ENCODE measurements at regions not wholly inside any gene's neighbourhood (a gene's known extent, or its start where the extent isn't known, plus 50 kb on each side); places are given as distances from the start of the nearest gene placed in this dataset.

GRCh38 chr14:61186341-61187195 is 94.6 kb downstream of the TMEM30B start:
- no peak for TF ChIP-seq CTCF (IDR thresholded peaks at IDR 0.05; ENCODE audit: low read depth, low read length)
- H3K4me3 ChIP-seq (ENCODE audit: low read depth, low read length): no peak overlapping the region

- H3K4me3 ChIP-seq (ENCODE audit: low read depth, low read length): no peak overlapping the region
- TF ChIP-seq CTCF (IDR thresholded peaks at IDR 0.05; ENCODE audit: low read depth, low read length): no peak
These were observed 95.6 kb downstream of the TMEM30B start for GRCh38 chr14:61185534-61185933.

GRCh38 chr14:61184112-61184511 is 97.0 kb downstream of the TMEM30B start:
- TF ChIP-seq CTCF (IDR thresholded peaks at IDR 0.05; ENCODE audit: low read depth, low read length): no peak

DNA sequence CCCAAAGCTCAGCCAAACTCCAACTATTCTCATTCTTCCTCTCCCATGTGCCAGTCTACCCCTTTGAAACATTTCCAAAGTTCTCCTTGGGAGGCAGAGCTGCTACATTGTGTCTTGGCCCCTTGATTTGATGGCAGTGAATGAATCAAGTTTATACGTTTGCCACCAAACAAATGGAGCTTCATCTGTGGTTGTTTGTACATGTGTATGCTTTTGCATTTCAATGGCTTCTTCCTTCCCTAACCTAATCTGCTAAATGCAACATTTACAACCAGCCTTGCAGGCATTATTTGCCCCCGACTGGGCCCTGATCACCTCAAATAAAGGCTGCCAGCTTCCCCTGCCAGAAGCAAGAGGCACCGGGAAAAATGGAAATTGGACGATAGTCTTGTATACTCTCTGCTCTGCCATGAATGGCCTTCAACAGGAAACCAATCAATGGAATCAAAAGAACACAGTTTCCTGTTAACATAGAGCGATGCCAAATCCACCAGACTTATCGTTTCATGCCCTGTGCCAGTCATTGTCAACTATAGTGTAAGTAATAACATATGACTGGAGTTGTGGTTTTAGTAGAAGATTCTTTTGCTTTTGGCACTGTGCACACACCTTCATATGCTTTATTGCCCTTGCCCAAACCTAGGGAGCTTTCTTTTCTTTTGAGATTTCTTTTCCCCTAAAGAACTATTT is 97.8 kb downstream of the TMEM30B start:
- H3K4me3 ChIP-seq (ENCODE audit: low read depth, low read length): no peak overlapping the region
- no peak for TF ChIP-seq CTCF (IDR thresholded peaks at IDR 0.05; ENCODE audit: low read depth, low read length)

More at GRCh38 chr14:61184112-61184511, 97.0 kb downstream of the TMEM30B start:
- H3K4me3 ChIP-seq (ENCODE audit: low read depth, low read length): no peak overlapping the region

GRCh38 chr14:61179796-61180398 is 101.2 kb downstream of the TMEM30B start:
- H3K4me3 ChIP-seq (ENCODE audit: low read depth, low read length): no peak overlapping the region
- no peak for TF ChIP-seq CTCF (IDR thresholded peaks at IDR 0.05; ENCODE audit: low read depth, low read length)

DNA sequence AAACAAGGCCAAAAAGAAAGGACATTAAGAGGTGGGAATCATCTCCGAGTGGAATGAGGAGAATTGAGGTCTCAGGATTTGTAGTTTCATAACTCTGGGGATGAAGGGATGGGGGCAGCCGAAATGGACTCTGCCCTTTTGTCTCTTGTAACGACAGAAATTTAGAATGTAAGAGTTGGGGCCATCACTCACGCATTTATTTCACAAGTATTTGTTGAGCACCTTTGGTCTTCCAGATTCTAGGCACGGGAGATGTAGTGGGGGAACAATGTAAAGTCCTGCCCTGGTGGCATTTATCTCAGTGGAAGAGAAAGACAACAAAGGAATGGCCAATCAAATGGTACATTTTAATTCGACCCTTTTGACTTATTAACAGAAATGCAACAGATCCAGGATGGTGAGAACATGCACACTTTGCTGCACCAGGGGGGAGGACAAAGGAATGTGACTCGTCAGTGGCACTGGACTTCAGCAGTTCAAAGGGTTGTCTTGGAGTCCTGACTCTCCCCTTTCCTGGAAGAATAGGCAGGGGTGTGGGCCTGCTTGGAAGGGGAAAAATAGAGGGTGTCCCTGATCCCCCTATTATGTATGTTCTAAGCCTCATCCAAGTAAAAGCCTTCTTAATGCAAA is 102.0 kb downstream of the TMEM30B start:
- no peak overlapping the region for H3K4me3 ChIP-seq (ENCODE audit: low read depth, low read length)
- no peak for TF ChIP-seq CTCF (IDR thresholded peaks at IDR 0.05; ENCODE audit: low read depth, low read length)
